ENCODE measurements at regions not wholly inside any gene's neighbourhood (a gene's known extent, or its start where the extent isn't known, plus 50 kb on each side); places are given as distances from the start of the nearest gene placed in this dataset.

DNA sequence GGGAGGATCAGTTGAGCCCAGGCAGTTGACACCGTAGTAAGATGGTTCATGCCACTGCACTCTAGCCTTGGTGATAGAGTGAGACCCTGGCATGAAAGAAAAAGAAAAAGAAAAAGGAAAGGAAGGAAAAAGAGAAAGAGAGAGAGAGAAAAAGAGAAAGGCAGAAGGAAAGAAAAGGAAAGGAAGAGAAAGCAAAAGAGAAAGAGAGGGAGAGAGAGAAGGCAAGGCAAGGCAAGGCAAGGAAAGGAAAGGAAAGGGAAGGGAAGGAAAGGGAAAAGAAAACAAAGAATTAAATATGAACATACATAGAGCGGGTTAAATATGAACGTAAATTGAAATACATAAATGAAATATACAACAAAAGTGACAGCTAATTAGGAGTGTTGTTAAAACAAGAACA is 167.5 kb upstream of the SETBP1 start:
- no peak overlapping the region for H2AFZ ChIP-seq (ENCODE audit: low read depth, low read length, severe bottlenecking)
- TF ChIP-seq EZH2phosphoT487 (conservative IDR thresholded peaks at IDR 0.05; ENCODE audit: low read length): no peak
- TF ChIP-seq, protein P1, sequence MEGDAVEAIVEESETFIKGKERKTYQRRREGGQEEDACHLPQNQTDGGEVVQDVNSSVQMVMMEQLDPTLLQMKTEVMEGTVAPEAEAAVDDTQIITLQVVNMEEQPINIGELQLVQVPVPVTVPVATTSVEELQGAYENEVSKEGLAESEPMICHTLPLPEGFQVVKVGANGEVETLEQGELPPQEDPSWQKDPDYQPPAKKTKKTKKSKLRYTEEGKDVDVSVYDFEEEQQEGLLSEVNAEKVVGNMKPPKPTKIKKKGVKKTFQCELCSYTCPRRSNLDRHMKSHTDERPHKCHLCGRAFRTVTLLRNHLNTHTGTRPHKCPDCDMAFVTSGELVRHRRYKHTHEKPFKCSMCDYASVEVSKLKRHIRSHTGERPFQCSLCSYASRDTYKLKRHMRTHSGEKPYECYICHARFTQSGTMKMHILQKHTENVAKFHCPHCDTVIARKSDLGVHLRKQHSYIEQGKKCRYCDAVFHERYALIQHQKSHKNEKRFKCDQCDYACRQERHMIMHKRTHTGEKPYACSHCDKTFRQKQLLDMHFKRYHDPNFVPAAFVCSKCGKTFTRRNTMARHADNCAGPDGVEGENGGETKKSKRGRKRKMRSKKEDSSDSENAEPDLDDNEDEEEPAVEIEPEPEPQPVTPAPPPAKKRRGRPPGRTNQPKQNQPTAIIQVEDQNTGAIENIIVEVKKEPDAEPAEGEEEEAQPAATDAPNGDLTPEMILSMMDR (IDR thresholded peaks at IDR 0.05; ENCODE audit: insufficient read depth, low read length, poor library complexity, severe bottlenecking): no peak
- no peaks in the 10 kb centered on the region for H3K27me3 ChIP-seq (ENCODE audit: low read length)
- no peak overlapping the region for H3K4me3 ChIP-seq (ENCODE audit: insufficient read depth, low read length, poor library complexity, severe bottlenecking)
- H3K4me2 ChIP-seq (ENCODE audit: low read depth, low read length, poor library complexity, severe bottlenecking): no peak overlapping the region
- H3F3A ChIP-seq (ENCODE audit: insufficient read depth): no peaks in the 10 kb centered on the region
- H3K27ac ChIP-seq (ENCODE audit: low read depth, low read length): no peak overlapping the region
- no peaks in the 10 kb centered on the region for H3K36me3 ChIP-seq (ENCODE audit: low read length)
- no peaks in the 10 kb centered on the region for H3K9me3 ChIP-seq (ENCODE audit: insufficient read depth, low read length)
- no peaks in the 10 kb centered on the region for H4K20me1 ChIP-seq (ENCODE audit: low read depth, low read length)
- no peak overlapping the region for H3K9ac ChIP-seq (ENCODE audit: low read length)
- no peaks in the 10 kb centered on the region for H3K9me2 ChIP-seq (replicated peaks; ENCODE audit: insufficient read depth, low read length)
- H3K79me2 ChIP-seq (ENCODE audit: insufficient read depth, low read length): no peaks in the 10 kb centered on the region

DNA sequence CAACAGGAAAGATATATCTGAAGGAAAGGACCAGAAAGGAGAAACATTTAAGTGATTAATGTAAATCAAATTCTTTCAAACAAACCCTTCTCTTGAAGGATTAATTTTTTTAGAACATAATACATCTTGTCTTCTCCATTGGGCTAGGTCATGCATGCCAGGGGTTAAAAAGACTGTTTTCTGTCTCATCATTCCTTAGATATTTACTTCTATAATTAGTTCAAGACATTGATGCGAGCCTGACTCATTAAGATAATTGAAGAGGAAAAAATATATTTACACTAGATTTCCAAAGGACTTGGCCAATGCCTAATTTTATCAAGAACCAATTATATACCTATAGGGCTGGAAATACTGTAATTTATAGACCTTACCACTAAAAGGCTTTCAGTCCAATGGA is 166.6 kb upstream of the SETBP1 start:
- Histone ChIP-seq H3K4me2 (ENCODE audit: low read depth, low read length, poor library complexity, severe bottlenecking) (no peak overlapping the region), H3F3A (ENCODE audit: insufficient read depth) (no peaks in the 10 kb centered on the region), H3K79me2 (ENCODE audit: insufficient read depth, low read length) (no peaks in the 10 kb centered on the region), H4K20me1 (ENCODE audit: low read depth, low read length) (no peaks in the 10 kb centered on the region), H3K27ac (ENCODE audit: low read depth, low read length) (no peak overlapping the region), H2AFZ (ENCODE audit: low read depth, low read length, severe bottlenecking) (no peak overlapping the region), H3K4me3 (ENCODE audit: insufficient read depth, low read length, poor library complexity, severe bottlenecking) (no peak overlapping the region), H3K9ac (ENCODE audit: low read length) (no peak overlapping the region), H3K36me3 (ENCODE audit: low read length) (no peaks in the 10 kb centered on the region), H3K9me2 (replicated peaks; ENCODE audit: insufficient read depth, low read length) (no peaks in the 10 kb centered on the region), H3K9me3 (ENCODE audit: insufficient read depth, low read length) (no peaks in the 10 kb centered on the region), H3K27me3 (ENCODE audit: low read length) (no peaks in the 10 kb centered on the region)
- TF ChIP-seq, protein P1 (IDR thresholded peaks at IDR 0.05; ENCODE audit: insufficient read depth, low read length, poor library complexity, severe bottlenecking): no peak
- TF ChIP-seq EZH2phosphoT487 (conservative IDR thresholded peaks at IDR 0.05; ENCODE audit: low read length): no peak

DNA sequence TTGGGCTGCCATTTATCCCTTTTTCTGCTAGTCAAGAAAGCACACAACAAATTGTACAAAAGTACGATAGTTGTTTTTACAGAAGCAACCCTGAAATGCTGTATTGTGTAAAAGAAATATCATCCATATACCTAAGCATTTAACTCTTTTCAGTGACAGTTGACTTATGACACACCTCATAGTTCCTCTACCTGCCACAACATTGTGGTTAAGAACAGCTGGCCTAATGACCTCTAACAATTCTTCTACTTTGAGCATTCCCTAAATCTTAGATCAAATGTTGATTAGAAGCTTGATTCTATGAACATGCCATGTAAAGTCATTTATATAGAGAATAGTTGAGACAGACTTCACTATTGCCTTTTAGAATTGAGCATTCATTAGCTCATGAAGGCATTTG is 165.9 kb upstream of the SETBP1 start:
- no peaks in the 10 kb centered on the region for H3F3A ChIP-seq (ENCODE audit: insufficient read depth)
- no peaks in the 10 kb centered on the region for H3K79me2 ChIP-seq (ENCODE audit: insufficient read depth, low read length)
- no peaks in the 10 kb centered on the region for H3K9me2 ChIP-seq (replicated peaks; ENCODE audit: insufficient read depth, low read length)
- H2AFZ ChIP-seq (ENCODE audit: low read depth, low read length, severe bottlenecking): no peak overlapping the region
- H3K36me3 ChIP-seq (ENCODE audit: low read length): no peaks in the 10 kb centered on the region
- H3K9ac ChIP-seq (ENCODE audit: low read length): no peak overlapping the region
- no peaks in the 10 kb centered on the region for H3K27me3 ChIP-seq (ENCODE audit: low read length)
- no peak overlapping the region for H3K27ac ChIP-seq (ENCODE audit: low read depth, low read length)
- H3K9me3 ChIP-seq (ENCODE audit: insufficient read depth, low read length): no peaks in the 10 kb centered on the region
- H3K4me3 ChIP-seq (ENCODE audit: insufficient read depth, low read length, poor library complexity, severe bottlenecking): no peak overlapping the region
- no peak for TF ChIP-seq EZH2phosphoT487 (conservative IDR thresholded peaks at IDR 0.05; ENCODE audit: low read length)
- TF ChIP-seq, protein P1 (IDR thresholded peaks at IDR 0.05; ENCODE audit: insufficient read depth, low read length, poor library complexity, severe bottlenecking): no peak
- H4K20me1 ChIP-seq (ENCODE audit: low read depth, low read length): no peaks in the 10 kb centered on the region
- H3K4me2 ChIP-seq (ENCODE audit: low read depth, low read length, poor library complexity, severe bottlenecking): no peak overlapping the region

All from SU-DHL-6 (cell line).